ENCODE measurements at regions not wholly inside any gene's neighbourhood (a gene's known extent, or its start where the extent isn't known, plus 50 kb on each side); places are given as distances from the start of the nearest gene placed in this dataset.

DNA sequence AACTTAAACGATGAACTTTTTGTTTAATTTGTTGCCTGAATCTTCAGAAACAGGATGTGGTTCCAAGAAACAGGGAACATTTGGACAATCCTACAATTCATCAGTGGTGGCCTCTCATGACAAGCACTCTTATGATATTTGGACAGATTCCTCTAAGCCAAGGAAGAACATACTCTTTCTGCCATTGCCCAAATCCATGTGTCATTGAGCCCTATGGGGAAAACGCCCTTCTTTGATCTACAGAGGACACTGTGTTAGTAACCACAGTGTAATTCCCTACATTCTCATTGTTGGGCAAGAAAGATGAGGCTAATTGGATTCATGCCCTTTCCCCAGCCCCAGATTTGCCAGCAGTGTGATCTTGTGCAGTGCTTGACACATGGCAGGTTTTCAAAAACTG, 167.7 kb upstream of the PTCH1 start:
- TF ChIP-seq, protein P1, sequence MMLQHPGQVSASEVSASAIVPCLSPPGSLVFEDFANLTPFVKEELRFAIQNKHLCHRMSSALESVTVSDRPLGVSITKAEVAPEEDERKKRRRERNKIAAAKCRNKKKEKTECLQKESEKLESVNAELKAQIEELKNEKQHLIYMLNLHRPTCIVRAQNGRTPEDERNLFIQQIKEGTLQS (IDR thresholded peaks at IDR 0.05; ENCODE audit: borderline replicate concordance, extremely low read depth, low read depth, low read length) = no peak
- TF ChIP-seq, protein P2, sequence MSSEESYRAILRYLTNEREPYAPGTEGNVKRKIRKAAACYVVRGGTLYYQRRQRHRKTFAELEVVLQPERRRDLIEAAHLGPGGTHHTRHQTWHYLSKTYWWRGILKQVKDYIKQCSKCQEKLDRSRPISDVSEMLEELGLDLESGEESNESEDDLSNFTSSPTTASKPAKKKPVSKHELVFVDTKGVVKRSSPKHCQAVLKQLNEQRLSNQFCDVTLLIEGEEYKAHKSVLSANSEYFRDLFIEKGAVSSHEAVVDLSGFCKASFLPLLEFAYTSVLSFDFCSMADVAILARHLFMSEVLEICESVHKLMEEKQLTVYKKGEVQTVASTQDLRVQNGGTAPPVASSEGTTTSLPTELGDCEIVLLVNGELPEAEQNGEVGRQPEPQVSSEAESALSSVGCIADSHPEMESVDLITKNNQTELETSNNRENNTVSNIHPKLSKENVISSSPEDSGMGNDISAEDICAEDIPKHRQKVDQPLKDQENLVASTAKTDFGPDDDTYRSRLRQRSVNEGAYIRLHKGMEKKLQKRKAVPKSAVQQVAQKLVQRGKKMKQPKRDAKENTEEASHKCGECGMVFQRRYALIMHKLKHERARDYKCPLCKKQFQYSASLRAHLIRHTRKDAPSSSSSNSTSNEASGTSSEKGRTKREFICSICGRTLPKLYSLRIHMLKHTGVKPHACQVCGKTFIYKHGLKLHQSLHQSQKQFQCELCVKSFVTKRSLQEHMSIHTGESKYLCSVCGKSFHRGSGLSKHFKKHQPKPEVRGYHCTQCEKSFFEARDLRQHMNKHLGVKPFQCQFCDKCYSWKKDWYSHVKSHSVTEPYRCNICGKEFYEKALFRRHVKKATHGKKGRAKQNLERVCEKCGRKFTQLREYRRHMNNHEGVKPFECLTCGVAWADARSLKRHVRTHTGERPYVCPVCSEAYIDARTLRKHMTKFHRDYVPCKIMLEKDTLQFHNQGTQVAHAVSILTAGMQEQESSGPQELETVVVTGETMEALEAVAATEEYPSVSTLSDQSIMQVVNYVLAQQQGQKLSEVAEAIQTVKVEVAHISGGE (CRISPR knock-in tag; IDR thresholded peaks at IDR 0.05) = no peak
- TF ChIP-seq RAD21 (IDR thresholded peaks at IDR 0.05; ENCODE audit: insufficient read depth, low read depth, low read length) = no peak
- TF ChIP-seq TCF12 (IDR thresholded peaks at IDR 0.05; ENCODE audit: low read depth, low read length) = no peak
- no peak for TF ChIP-seq MTA3 (IDR thresholded peaks at IDR 0.05; ENCODE audit: borderline replicate concordance, low read length)
- TF ChIP-seq, protein P3, sequence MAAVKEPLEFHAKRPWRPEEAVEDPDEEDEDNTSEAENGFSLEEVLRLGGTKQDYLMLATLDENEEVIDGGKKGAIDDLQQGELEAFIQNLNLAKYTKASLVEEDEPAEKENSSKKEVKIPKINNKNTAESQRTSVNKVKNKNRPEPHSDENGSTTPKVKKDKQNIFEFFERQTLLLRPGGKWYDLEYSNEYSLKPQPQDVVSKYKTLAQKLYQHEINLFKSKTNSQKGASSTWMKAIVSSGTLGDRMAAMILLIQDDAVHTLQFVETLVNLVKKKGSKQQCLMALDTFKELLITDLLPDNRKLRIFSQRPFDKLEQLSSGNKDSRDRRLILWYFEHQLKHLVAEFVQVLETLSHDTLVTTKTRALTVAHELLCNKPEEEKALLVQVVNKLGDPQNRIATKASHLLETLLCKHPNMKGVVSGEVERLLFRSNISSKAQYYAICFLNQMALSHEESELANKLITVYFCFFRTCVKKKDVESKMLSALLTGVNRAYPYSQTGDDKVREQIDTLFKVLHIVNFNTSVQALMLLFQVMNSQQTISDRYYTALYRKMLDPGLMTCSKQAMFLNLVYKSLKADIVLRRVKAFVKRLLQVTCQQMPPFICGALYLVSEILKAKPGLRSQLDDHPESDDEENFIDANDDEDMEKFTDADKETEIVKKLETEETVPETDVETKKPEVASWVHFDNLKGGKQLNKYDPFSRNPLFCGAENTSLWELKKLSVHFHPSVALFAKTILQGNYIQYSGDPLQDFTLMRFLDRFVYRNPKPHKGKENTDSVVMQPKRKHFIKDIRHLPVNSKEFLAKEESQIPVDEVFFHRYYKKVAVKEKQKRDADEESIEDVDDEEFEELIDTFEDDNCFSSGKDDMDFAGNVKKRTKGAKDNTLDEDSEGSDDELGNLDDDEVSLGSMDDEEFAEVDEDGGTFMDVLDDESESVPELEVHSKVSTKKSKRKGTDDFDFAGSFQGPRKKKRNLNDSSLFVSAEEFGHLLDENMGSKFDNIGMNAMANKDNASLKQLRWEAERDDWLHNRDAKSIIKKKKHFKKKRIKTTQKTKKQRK (IDR thresholded peaks at IDR 0.05; ENCODE audit: low read depth, low read length) = no peak
- TF ChIP-seq RB1 (IDR thresholded peaks at IDR 0.05; ENCODE audit: borderline replicate concordance) = no peak
- TF ChIP-seq, protein P4, sequence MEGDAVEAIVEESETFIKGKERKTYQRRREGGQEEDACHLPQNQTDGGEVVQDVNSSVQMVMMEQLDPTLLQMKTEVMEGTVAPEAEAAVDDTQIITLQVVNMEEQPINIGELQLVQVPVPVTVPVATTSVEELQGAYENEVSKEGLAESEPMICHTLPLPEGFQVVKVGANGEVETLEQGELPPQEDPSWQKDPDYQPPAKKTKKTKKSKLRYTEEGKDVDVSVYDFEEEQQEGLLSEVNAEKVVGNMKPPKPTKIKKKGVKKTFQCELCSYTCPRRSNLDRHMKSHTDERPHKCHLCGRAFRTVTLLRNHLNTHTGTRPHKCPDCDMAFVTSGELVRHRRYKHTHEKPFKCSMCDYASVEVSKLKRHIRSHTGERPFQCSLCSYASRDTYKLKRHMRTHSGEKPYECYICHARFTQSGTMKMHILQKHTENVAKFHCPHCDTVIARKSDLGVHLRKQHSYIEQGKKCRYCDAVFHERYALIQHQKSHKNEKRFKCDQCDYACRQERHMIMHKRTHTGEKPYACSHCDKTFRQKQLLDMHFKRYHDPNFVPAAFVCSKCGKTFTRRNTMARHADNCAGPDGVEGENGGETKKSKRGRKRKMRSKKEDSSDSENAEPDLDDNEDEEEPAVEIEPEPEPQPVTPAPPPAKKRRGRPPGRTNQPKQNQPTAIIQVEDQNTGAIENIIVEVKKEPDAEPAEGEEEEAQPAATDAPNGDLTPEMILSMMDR (IDR thresholded peaks at IDR 0.05 in 2 of 3, conservative IDR thresholded peaks at IDR 0.05 in 1 of 3; ENCODE audit: control insufficient read depth in 2 of 3, extremely low read depth in 1 of 3, insufficient read depth in 1 of 3, low read depth in 3 of 3, low read length in 3 of 3) = no peak
